ENCODE measurements at regions not wholly inside any gene's neighbourhood (a gene's known extent, or its start where the extent isn't known, plus 50 kb on each side); places are given as distances from the start of the nearest gene placed in this dataset.

- no peak for TF ChIP-seq CTCF (IDR thresholded peaks at IDR 0.05; ENCODE audit: control extremely low read depth in 1 of 3, insufficient read depth in 1 of 3, low read depth in 1 of 3, low read length in 3 of 3)
These were observed 222.3 kb downstream of the ENC1 start (continued) for GRCh38 chr5:74418261-74418660.
